ENCODE measurements at regions not wholly inside any gene's neighbourhood (a gene's known extent, or its start where the extent isn't known, plus 50 kb on each side); places are given as distances from the start of the nearest gene placed in this dataset.
"Not testable (repeated sequence)": the region's sequence is repeated elsewhere in the genome, so short reads cannot be mapped to it uniquely, and the experiment has no call there.

- Histone ChIP-seq H3K4me1 (ENCODE audit: control insufficient read depth, insufficient read depth, low read length) (no peaks in the 10 kb centered on the region), H3K9me3 (ENCODE audit: control insufficient read depth, insufficient read depth, low read depth, low read length) (no peaks in the 10 kb centered on the region), H3K36me3 (ENCODE audit: control insufficient read depth, insufficient read depth, low read length) (no peaks in the 10 kb centered on the region), H3K27ac (ENCODE audit: low read depth, low read length) (no peak overlapping the region), H3K9ac (ENCODE audit: low read length) (no peak overlapping the region), H3K4me3 (ENCODE audit: low read depth, low read length) (no peak overlapping the region), H3K27me3 (ENCODE audit: control insufficient read depth, insufficient read depth, low read length) (peaks cover 11% of the 10 kb centered on the region; the same call in 1 of the 2 replicates)
Observed at GRCh38 chrX:120718969-120719368, 89.1 kb upstream of the C1GALT1C1 start.

GRCh38 chrX:120702337-120702736, 72.5 kb upstream of the C1GALT1C1 start:
- H3K4me3 ChIP-seq (ENCODE audit: low read depth, low read length); H3K9me3 ChIP-seq (ENCODE audit: control insufficient read depth, insufficient read depth, low read depth, low read length); H3K36me3 ChIP-seq (ENCODE audit: control insufficient read depth, insufficient read depth, low read length); H3K9ac ChIP-seq (ENCODE audit: low read length); H3K4me1 ChIP-seq (ENCODE audit: control insufficient read depth, insufficient read depth, low read length); H3K27ac ChIP-seq (ENCODE audit: low read depth, low read length): not testable (repeated sequence)
- H3K27me3 ChIP-seq (ENCODE audit: control insufficient read depth, insufficient read depth, low read length): peaks cover 15% of the 10 kb centered on the region

GRCh38 chrX:120697053-120697452, 67.2 kb upstream of the C1GALT1C1 start:
- H3K27ac ChIP-seq (ENCODE audit: low read depth, low read length): no peak overlapping the region
- no peaks in the 10 kb centered on the region for H3K36me3 ChIP-seq (ENCODE audit: control insufficient read depth, insufficient read depth, low read length)
- peaks cover 7% of the 10 kb centered on the region; the same call in 1 of the 2 replicates for H3K9me3 ChIP-seq (ENCODE audit: control insufficient read depth, insufficient read depth, low read depth, low read length)
- H3K27me3 ChIP-seq (ENCODE audit: control insufficient read depth, insufficient read depth, low read length): 0 out of 2 replicates have a peak, but pooled peaks cover 2% of the 10 kb centered on the region
- H3K9ac ChIP-seq (ENCODE audit: low read length): no peak overlapping the region
- H3K4me3 ChIP-seq (ENCODE audit: low read depth, low read length): no peak overlapping the region
- H3K4me1 ChIP-seq (ENCODE audit: control insufficient read depth, insufficient read depth, low read length): no peaks in the 10 kb centered on the region

- Histone ChIP-seq H3K27ac (ENCODE audit: low read depth, low read length) (no peak overlapping the region), H3K27me3 (ENCODE audit: control insufficient read depth, insufficient read depth, low read length) (peaks cover 6% of the 10 kb centered on the region; the same call in 1 of the 2 replicates), H3K9me3 (ENCODE audit: control insufficient read depth, insufficient read depth, low read depth, low read length) (no peaks in the 10 kb centered on the region), H3K4me3 (ENCODE audit: low read depth, low read length) (no peak overlapping the region), H3K4me1 (ENCODE audit: control insufficient read depth, insufficient read depth, low read length) (no peaks in the 10 kb centered on the region), H3K36me3 (ENCODE audit: control insufficient read depth, insufficient read depth, low read length) (no peaks in the 10 kb centered on the region), H3K9ac (ENCODE audit: low read length) (no peak overlapping the region)
Observed at GRCh38 chrX:120692319-120692718, 62.5 kb upstream of the C1GALT1C1 start.

GRCh38 chrX:120690941-120691340, 61.1 kb upstream of the C1GALT1C1 start:
- no peaks in the 10 kb centered on the region for H3K9me3 ChIP-seq (ENCODE audit: control insufficient read depth, insufficient read depth, low read depth, low read length)
- no peaks in the 10 kb centered on the region for H3K36me3 ChIP-seq (ENCODE audit: control insufficient read depth, insufficient read depth, low read length)
- no peak overlapping the region for H3K9ac ChIP-seq (ENCODE audit: low read length)
- H3K27ac ChIP-seq (ENCODE audit: low read depth, low read length): no peak overlapping the region
- H3K27me3 ChIP-seq (ENCODE audit: control insufficient read depth, insufficient read depth, low read length): peaks cover 5% of the 10 kb centered on the region; the same call in 1 of the 2 replicates
- no peaks in the 10 kb centered on the region for H3K4me1 ChIP-seq (ENCODE audit: control insufficient read depth, insufficient read depth, low read length)
- no peak overlapping the region for H3K4me3 ChIP-seq (ENCODE audit: low read depth, low read length)

GRCh38 chrX:120690344-120690743, 60.5 kb upstream of the C1GALT1C1 start:
- Histone ChIP-seq H3K9ac (ENCODE audit: low read length) (no peak overlapping the region), H3K4me3 (ENCODE audit: low read depth, low read length) (no peak overlapping the region), H3K27me3 (ENCODE audit: control insufficient read depth, insufficient read depth, low read length) (peaks cover 7% of the 10 kb centered on the region; the same call in 1 of the 2 replicates), H3K4me1 (ENCODE audit: control insufficient read depth, insufficient read depth, low read length) (no peaks in the 10 kb centered on the region), H3K36me3 (ENCODE audit: control insufficient read depth, insufficient read depth, low read length) (no peaks in the 10 kb centered on the region), H3K9me3 (ENCODE audit: control insufficient read depth, insufficient read depth, low read depth, low read length) (no peaks in the 10 kb centered on the region), H3K27ac (ENCODE audit: low read depth, low read length) (no peak overlapping the region)

GRCh38 chrX:120680090-120680489, 50.2 kb upstream of the C1GALT1C1 start:
- H3K4me1 ChIP-seq (ENCODE audit: control insufficient read depth, insufficient read depth, low read length): no peaks in the 10 kb centered on the region
- no peaks in the 10 kb centered on the region for H3K36me3 ChIP-seq (ENCODE audit: control insufficient read depth, insufficient read depth, low read length)
- no peak overlapping the region for H3K4me3 ChIP-seq (ENCODE audit: low read depth, low read length)
- H3K9ac ChIP-seq (ENCODE audit: low read length): no peak overlapping the region
- no peak overlapping the region for H3K27ac ChIP-seq (ENCODE audit: low read depth, low read length)
- peaks cover 3% of the 10 kb centered on the region; the same call in 1 of the 2 replicates for H3K27me3 ChIP-seq (ENCODE audit: control insufficient read depth, insufficient read depth, low read length)
- H3K9me3 ChIP-seq (ENCODE audit: control insufficient read depth, insufficient read depth, low read depth, low read length): 0 out of 2 replicates have a peak, but pooled peaks cover 6% of the 10 kb centered on the region

All from HUES6 (cell line).